GM21717 (cell line): ENCODE measurements at regions not wholly inside any gene's neighbourhood (a gene's known extent, or its start where the extent isn't known, plus 50 kb on each side); places are given as distances from the start of the nearest gene placed in this dataset.

Experiments
- ATAC-seq: cut with Tn5 transposase; IDR thresholded peaks from one replicate; pipeline ENCODE4 v1.9.1; 2021; ENCODE audit warnings: mild to moderate bottlenecking, moderate library complexity; ENCODE audit not compliant: unreplicated experiment

DNA sequence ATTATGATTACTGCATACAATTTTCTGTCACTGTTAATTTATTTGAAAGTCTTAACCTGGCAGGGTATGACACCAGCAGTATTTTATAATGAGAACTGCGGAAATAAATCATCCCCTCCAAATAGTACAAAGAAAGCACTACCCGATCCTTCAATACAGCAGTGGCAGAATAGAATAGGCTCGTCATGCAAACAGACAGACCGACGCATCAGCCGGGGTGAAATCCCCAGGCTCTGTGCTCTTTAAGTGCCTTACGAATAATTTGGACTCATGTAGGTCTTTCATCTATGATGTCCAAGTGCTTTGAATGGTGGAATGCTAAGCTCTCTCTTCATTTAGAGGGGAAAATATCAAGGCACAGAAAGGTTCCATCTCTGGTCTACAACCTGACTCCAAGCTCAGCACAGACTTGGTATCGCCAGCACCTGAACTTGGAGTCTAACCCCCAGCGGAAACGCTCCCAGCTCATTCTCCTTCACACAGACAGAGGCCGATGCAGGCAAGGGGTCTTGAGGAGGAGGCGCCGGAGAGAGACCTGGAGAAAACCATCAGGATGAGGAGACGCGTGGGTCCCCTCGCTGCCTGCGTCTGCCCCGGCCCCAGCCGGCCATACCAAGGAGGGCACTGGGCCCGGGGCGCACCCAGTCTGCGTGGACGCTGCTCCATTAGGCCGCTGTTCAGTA is 568.1 kb upstream of the MKI67 start:
- ATAC-seq, result no peak

DNA sequence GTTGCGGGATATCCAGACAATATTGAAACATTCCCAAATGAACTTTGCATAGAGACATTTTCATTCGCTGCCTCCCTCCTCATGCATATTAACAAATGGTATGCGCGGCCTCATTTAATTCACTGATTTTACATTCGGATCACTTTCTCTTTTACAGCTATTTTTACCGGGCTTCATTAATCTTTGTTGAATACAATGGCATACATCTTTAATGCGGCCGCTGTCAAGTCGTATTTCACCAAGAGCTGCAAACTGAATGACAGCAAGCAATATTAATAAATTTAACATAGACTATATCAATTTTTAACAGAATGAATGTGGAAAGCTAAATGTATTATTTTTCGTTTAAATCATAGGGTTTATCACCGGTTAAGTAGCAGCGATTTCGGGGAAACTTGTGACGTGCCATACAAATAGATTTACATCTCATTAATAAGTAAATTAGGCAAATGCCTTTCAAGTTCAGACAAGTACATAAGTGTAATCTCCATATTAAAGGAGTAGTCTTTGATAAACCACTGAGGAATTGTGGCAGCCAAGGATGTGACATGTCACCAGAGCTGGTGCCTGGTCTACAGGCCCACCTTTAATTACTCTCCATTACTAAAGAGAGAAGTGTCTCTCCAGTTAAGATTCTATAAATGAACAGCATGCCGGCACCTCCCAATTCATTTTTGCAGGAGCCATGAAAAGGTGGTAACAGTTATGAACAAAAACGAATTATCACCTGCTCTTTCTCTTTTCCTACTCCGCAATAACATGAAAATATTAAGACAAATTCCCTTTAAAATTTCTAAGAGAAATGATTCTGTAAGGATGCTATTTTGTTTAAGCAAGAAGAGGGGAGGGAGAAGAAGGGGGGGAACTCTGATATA is 568.9 kb upstream of the MKI67 start:
- ATAC-seq, result no peak

DNA sequence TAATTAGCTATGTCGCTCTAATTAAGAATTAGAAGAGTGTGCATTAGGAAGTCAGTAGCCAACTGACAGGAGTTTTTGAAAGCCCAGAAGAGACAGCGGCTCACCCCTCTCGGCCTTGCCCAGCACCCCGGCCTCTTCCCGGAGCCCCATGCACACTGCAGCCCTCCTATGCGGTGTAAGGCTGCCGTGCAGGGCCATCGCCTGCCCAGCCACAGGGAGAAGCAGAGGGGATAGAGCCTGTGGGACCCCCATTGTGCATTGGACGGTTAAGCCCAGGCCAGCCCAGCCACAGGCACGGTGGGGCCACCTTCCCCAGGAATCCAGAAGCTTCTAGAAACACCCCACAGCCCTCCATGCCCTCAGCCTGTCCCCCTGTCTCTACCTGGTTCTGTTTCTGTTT is 569.7 kb upstream of the MKI67 start:
- ATAC-seq, result no peak

DNA sequence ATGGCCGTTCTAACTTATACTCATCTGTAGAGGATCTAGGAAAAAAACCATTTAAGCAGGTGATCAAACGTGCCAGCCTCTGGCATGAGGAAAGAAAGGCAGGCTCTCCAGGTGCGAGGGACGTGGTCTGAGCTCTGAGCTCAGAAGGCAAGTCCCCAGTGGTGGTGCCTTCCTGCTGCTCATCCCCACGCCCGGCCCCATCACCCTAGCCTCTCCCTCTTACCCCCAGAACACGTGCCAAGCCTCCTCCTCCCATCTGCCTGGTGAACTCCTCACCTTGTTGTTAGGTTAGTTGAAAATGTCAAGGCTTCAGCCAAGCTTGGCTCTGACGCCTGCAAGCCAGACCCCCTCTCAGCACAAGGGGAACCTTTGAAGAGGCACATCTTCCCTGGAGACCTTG is 571.2 kb upstream of the MKI67 start:
- no peak for ATAC-seq

DNA sequence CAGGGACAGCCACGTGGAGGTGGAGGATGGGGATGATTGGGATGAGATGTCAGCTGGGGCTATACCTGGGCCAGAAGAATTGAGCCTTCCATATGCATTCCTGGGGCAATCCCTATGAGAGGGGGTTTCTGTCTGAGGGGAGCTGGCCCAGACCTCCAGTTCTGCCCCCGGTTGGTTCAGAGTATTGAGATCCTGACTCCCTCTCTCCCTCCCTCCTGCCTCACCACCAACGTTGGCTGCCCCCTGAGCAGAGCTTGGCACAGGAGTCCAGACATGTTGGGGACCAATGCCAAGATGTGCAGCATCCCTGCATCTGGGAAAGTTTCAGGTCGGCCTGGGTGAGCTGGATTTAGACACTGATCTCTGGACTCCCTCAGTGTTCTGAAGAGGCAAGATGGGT is 575.2 kb upstream of the MKI67 start:
- no peak for ATAC-seq

DNA sequence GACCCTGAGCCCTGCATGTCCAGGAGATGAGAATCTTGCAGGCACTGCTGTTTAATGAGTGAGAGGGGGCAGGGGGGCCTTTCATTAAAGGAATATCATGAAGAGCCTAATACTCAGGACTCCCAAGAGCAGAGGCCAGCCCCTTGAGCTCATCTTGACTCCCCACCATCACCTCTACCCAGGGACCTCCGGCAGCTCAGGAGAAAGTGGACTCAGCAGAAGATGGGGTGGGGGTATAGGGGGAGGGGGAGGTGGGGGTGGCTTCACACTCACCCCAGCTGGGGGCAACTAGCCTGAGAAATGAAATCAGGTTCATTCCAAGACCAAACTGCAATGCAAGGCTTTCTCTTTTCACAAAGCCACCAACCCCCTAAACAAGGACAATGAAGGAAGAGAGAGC is 575.6 kb upstream of the MKI67 start:
- ATAC-seq, result no peak

DNA sequence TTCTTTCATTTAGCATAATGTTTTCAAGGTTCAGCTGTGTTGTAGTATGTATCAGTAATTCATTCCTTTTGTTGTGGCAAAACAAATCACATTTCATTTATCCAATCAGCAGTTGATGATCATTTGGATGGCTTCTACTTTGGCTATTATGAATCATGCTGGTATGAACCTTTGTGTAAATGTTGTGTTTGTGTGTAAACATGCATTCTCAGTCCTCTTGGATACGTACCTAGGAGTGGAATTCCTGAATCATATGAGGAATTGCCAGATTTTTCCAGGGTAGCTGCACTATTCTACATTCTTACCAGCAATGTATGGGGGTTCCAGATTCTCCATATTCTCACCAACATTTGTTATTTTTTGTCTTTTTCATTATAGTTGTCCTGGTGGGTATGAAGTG is 578.5 kb upstream of the MKI67 start:
- ATAC-seq, result no peak

DNA sequence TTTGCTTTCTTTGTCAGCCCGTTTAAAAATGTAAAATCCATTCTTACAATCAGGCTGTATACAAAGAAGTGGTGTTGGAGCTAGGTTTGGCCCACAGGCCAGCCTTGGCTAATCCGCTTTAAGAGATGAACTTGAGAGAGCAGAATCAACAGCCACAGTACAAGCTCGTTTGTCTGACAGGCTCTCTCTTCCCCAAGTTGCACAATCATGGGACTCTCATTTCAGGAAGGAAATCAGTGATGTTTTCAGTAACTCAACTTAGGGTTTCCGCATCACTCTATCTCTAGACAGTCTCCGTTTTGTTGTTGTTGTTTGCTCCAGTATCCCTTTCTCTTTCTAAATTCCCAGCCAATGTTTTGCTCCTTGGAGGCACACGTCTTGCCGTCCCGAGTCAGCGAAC is 582.0 kb upstream of the MKI67 start:
- no peak for ATAC-seq

DNA sequence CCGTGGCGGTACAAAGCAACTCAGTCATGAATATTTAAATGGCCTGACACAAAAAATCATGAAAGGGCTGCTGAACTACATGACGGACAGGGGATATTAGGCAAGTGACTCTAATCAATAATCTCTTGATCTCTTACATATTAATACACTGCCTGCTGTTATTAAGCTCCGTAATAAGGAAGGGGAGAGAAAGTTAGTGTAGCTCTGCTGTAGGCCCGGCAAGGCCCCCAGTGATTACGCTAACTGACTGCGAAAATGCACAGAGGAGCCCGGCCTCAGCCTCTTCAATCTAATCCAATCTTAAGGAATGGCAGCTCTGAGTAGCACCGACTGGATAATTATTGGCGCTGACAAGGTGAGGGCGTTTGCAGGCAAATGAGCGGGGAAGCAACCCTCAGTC is 583.5 kb upstream of the MKI67 start:
- ATAC-seq, result no peak

DNA sequence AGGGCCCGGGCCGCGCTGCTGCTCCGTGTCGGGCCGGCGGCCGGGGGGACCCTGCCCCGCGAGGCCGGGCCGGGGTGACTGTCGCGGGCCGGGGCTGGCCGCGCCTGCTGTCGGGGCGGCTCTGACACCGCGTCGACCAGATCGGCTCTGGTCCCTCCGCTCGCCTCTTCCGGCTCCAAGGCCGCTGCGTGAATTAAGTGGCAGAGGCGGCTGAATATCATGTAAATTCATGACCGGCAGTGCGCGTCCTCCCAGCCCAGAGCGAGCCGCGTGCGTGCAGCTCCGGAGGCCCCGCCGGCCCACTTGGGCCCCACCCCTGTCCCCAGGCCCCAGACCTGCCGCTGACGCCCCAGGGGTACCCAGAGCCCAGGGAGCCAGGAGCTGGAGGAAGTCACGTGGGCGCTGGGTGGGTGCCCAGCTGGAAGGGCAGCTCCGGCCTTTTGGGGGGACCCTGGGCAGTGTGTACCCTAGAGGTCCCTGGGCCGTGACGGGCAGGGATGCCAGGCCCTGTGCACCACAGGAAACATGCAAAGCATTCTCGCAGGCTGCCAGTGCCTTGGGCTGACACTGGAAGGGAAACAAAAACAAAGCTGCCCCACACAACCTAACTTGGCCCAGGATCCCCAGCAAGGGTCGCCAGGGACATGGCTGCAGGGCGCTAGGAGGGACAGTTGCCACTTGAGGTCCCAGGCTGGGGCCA is 584.0 kb upstream of the MKI67 start:
- no peak for ATAC-seq

DNA sequence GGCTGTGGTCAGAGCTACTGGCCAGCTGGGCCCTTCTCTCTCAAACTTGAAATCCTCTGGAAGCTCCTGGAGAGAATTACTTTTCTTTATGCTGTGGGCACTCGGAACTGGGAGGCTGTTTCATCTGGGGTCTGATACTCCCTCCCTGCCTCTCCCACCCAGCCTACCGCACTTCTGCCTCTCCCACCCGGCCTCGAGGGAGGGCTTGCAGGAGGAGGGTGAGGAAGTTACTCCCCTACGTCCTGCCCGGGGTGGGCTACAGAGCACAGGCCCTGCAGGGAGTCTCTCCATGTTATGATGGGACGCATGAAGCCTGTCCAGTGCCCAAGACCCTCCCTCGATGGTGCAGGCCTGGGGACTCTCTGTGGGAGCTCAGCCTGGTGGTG is 584.6 kb upstream of the MKI67 start:
- no peak for ATAC-seq

DNA sequence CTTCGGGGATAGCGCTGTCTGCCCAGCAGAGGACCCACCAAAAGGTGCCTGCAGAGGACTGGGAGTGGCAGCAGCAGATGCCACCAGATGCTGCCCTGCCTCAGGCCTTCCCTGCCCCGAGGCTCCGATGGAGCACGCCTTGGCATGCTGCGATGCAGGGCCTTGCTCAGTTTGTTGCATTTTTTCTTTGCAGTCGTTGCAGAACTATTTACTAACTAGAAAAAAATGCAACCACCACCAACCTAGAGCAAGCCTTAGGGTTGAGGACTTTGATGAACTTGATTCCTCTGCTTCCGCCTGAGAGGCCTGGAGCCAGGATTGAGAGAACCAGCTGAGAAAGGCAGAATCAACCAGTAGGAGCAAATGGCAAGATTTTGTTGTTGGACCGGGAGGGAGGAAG is 585.6 kb upstream of the MKI67 start:
- no peak for ATAC-seq

DNA sequence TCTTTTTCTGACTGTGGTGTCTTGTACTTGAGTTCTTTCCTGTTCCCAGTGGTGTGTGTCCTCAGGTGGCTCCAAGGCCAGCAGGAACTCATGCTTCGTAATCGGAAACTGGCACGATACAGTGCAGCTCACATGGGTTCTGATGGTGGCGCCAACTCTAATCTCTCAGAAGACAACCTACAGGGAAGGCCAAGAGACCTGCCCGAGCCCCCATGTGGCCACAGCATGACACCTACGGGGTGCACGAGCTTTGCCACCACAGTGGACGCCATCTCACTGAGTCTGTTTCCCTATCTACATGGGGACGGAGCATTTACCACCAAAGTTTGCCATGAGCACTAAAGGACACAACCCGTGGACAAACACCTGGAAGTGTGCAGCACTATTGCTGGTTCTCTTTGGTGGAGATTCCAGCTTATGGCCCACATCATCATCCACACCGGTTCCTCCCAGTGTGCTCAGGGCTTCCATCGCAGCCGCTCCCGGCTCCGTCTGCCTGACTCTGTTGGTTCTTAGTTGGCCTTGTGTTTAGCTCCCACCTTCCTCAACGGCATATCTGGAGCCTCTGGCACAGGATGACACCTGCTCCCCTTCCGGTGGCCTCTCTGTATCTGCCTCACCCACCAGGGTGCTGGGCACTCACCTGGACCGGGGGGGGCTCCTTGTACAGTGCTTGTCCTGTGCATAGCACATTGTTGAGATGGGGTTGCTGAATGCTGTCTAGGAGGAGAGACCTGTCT is 586.6 kb upstream of the MKI67 start:
- no peak for ATAC-seq

DNA sequence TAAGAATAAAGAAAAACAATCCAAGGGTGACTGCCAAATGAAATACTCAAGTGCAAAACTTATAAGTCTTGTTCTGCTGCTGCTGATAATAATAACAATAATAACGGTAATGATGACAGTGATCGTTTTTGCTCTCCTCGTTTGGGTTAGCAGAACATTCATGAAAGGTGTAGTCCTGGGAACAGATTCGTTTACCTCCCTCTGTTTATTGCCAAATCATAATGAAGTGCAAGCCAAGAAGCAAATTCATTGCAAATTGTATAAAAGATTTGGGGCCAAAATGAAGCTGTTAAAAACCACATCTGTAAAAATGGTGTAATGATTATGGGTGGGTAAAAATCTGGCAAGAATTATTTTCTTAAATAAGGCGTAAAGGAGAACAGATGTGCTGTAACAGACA is 587.2 kb upstream of the MKI67 start:
- ATAC-seq, result no peak

DNA sequence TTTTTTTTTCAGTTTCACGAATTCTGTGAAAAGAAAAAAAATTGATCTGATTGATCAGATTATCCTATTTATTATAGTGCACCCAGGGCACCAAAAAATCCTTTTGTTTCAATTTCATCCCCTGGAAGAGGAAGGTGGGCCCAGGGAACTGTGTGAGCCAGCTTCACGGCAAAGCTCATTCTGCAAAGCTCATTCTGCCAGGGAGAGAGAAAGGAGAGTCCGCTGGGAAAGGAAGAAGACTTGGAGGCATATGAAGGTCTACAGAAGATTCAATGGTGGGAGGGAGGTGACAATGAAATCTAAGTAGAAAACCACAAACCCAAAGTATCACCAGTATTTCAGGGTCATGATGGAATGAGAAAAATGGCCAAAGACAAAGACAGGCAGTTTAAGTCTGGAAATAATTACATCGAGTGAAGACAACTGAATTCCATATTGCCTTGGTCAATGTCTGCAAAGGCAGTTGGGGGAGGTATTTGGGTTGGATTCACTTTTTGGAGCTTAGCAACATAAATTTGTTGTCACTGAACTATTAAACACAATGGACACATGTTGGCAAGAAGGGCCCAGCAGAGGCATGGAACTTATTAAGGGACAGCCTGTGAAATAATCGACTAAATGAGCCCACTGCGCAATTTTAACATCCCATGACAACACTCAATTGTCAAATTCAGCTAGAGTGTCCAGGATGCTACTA is 587.8 kb upstream of the MKI67 start:
- ATAC-seq, result no peak

DNA sequence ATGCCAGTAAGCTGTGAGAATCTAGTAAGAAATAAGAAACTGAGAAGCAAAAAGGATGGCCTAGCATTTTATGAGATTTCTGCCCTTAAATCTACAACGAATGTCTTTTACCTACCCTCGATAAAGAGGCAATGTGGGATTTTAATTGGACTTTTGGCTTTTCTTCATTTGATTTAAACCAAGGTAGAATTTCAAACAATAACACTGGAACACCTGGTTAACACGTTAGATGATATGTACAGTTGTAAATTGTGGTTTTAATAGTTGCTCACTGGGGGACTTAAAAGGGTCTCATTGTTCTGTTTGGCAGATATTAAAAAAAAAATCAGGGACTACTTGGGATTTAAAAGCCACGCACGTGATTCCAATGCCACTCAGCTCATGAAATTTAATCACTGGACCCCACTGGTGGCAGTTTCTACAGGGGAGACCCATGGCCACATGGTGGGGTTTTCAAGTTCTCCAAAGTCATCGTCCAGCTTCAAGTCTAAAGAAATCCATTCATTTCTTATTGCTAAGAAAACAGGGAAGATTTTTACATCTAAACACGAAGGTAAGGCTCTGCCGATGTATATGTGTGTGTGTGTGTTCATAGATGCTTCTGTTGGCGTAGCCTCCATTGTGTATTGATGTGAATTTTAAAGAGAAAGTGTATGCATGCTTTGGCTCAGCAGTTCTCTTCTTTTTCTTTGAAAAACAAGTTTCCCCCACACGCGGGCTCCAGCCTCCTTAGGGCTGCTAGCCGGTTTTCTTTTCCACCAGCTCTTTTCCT is 588.6 kb upstream of the MKI67 start:
- no peak for ATAC-seq

DNA sequence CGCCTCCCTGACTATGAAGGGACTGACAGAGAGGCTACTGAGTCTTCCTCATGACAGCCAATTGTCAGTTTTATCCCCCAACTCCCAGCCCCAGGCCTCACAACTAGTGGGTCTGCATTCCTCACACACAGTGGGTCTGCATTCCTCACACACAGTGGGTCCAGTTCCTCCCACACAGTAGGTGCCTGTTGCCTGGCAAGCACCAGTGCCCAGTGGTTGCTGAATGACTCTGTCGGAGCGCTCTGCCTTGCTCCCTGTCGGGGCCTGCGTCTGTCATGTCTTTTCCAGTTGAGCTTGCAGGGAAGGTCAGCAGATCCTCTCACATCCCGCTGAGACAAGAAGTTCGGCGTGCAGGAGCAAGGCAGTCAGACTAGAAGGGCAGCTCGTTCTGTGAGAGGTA is 590.0 kb upstream of the MKI67 start:
- ATAC-seq, result no peak

DNA sequence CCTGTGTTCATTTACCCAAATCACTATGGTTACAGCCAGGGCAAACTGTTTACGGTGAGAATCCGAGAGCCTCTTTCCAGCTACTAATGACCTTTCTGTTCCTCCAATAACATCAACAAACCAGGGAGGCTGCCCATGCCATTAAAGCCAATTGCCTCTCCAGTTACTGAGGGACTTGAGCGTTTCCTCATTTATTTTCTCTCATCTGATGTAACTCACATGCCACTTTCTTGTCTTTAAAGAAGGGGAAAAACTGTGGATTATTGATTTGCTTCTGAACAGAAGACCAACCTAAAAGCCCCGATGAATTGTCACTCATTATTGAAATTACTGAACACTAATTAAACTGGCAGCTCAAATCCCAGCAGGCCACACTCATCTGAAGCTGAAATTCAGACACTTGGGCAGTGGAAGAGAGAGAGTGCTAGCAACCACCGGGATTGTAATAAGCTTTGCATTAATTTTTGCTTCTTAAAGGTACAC is 595.8 kb upstream of the MKI67 start:
- no peak for ATAC-seq

DNA sequence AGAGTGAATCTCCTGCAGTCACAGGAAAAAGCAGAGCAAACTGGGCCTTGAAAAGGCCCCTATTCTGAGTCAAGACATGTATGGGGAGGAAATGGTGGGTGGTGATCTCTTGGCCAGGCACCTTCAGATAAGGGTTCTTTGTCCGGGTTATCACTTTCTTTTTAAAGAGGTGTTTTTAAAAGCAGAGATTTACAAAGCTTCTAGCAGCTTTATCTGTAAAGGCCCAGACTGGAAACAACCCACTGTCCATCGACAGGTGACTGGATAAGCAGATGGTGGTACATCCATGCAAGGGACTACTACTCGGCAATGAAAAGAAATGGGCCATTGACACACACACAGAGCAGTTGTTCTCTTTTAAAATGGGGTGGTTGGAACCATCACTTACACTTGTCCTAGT is 596.7 kb upstream of the MKI67 start:
- no peak for ATAC-seq
